ENCODE measurements at regions not wholly inside any gene's neighbourhood (a gene's known extent, or its start where the extent isn't known, plus 50 kb on each side); places are given as distances from the start of the nearest gene placed in this dataset.

DNA sequence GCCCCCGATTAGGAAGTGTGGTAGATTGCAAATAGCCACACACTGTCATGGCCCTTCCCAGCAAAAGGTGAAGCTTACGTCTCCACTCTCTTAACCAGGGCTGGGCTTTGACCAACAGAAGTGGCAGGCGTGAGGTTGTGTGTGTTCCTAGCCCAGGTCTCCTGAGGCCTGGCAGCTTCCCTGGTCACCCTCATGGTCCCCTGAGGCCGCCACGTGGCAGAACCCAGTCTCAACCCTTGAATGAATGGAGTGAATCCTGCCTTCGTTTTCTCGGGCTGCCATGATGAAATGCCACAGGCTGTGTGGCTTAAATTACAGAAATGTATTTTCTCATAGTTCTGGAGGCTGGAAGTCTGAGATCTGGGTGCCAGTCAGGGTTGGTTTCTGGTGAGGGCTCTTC, 370.4 kb downstream of the IRX2 start:
- TF ChIP-seq, protein P1, sequence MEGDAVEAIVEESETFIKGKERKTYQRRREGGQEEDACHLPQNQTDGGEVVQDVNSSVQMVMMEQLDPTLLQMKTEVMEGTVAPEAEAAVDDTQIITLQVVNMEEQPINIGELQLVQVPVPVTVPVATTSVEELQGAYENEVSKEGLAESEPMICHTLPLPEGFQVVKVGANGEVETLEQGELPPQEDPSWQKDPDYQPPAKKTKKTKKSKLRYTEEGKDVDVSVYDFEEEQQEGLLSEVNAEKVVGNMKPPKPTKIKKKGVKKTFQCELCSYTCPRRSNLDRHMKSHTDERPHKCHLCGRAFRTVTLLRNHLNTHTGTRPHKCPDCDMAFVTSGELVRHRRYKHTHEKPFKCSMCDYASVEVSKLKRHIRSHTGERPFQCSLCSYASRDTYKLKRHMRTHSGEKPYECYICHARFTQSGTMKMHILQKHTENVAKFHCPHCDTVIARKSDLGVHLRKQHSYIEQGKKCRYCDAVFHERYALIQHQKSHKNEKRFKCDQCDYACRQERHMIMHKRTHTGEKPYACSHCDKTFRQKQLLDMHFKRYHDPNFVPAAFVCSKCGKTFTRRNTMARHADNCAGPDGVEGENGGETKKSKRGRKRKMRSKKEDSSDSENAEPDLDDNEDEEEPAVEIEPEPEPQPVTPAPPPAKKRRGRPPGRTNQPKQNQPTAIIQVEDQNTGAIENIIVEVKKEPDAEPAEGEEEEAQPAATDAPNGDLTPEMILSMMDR (IDR thresholded peaks at IDR 0.05 in 8 of 11, conservative IDR thresholded peaks at IDR 0.05 in 3 of 11) = no peak
- TF ChIP-seq POLR2A (IDR thresholded peaks at IDR 0.05) (no peak), POLR2AphosphoS5 (IDR thresholded peaks at IDR 0.05) (no peak)

All from spleen (tissue), 7 donors.